ENCODE measurements at regions not wholly inside any gene's neighbourhood (a gene's known extent, or its start where the extent isn't known, plus 50 kb on each side); places are given as distances from the start of the nearest gene placed in this dataset.
A peak's percentile ranks its signal among the peaks of the same experiment; 100 is the strongest.

GRCh38 chr1:79074975-79075374 lies 68.4 kb upstream of the ADGRL4 start:
- peak; percentile 4 for DNase-seq
- no peak overlapping the region for H3K27ac ChIP-seq
- no peak for TF ChIP-seq EZH2phosphoT487 (IDR thresholded peaks at IDR 0.05; ENCODE audit: insufficient read depth, low read depth)
- TF ChIP-seq EZH2 (IDR thresholded peaks at IDR 0.05; ENCODE audit: insufficient read depth, poor library complexity, severe bottlenecking) = no peak
- no peak overlapping the region for H3K4me3 ChIP-seq
- no peak overlapping the region for H3K9ac ChIP-seq
- H3K9me3 ChIP-seq (ENCODE audit: low read depth) = no peaks in the 10 kb centered on the region
- no peaks in the 10 kb centered on the region for H3K36me3 ChIP-seq (ENCODE audit: low read depth)
- H3K9me2 ChIP-seq (ENCODE audit: insufficient read depth) = peaks cover 7% of the 10 kb centered on the region; the same call in 1 of the 2 replicates
- H2AFZ ChIP-seq = no peak overlapping the region
- in situ Hi-C loops (cut with MboI) = no loop called here
- 0 out of 2 replicates have a peak, but pooled peaks cover 5% of the 10 kb centered on the region for H3F3A ChIP-seq (ENCODE audit: insufficient read depth)
- no peaks in the 10 kb centered on the region for H4K20me1 ChIP-seq (ENCODE audit: insufficient read depth)
- H3K4me2 ChIP-seq (ENCODE audit: unreplicated experiment) = no peak overlapping the region
- H3K27me3 ChIP-seq (replicated peaks; ENCODE audit: insufficient read depth) = no peaks in the 10 kb centered on the region
- peaks cover 6% of the 10 kb centered on the region; the same call in 1 of the 2 replicates for H3K4me1 ChIP-seq (ENCODE audit: insufficient read depth)
- WGBS, 2 experiments (ENCODE audit: low coverage in 1 of 2, low lambda C conversion rate in 2 of 2, missing lambda C conversion rate in 2 of 2) = 30 to 43% methylated on average over 2 of the region's 2 CpGs
- H3K79me2 ChIP-seq (ENCODE audit: insufficient read depth) = no peaks in the 10 kb centered on the region

- TF ChIP-seq EZH2phosphoT487 (IDR thresholded peaks at IDR 0.05; ENCODE audit: insufficient read depth, low read depth) (no peak), EZH2 (IDR thresholded peaks at IDR 0.05; ENCODE audit: insufficient read depth, poor library complexity, severe bottlenecking) (no peak)
- no peak overlapping the region for H3K4me2 ChIP-seq (ENCODE audit: unreplicated experiment)
- H3K36me3 ChIP-seq (ENCODE audit: low read depth) = no peaks in the 10 kb centered on the region
- no peaks in the 10 kb centered on the region for H3K9me3 ChIP-seq (ENCODE audit: low read depth)
- peaks cover 7% of the 10 kb centered on the region; the same call in 1 of the 2 replicates for H3K9me2 ChIP-seq (ENCODE audit: insufficient read depth)
- 41 to 42% methylated on average over 3 of the region's 3 CpGs for WGBS, 2 experiments (ENCODE audit: low coverage in 1 of 2, low lambda C conversion rate in 2 of 2, missing lambda C conversion rate in 2 of 2)
- H3K4me1 ChIP-seq (ENCODE audit: insufficient read depth) = no peaks in the 10 kb centered on the region
- H3K4me3 ChIP-seq = no peak overlapping the region
- no peaks in the 10 kb centered on the region for H3K27me3 ChIP-seq (replicated peaks; ENCODE audit: insufficient read depth)
- no peaks in the 10 kb centered on the region for H3F3A ChIP-seq (ENCODE audit: insufficient read depth)
- H3K79me2 ChIP-seq (ENCODE audit: insufficient read depth) = no peaks in the 10 kb centered on the region
- H2AFZ ChIP-seq = no peak overlapping the region
- H3K27ac ChIP-seq = no peak overlapping the region
- H3K9ac ChIP-seq = no peak overlapping the region
- in situ Hi-C loops (cut with MboI) = no loop called here
- H4K20me1 ChIP-seq (ENCODE audit: insufficient read depth) = no peaks in the 10 kb centered on the region
- no peak for DNase-seq
Measured at GRCh38 chr1:79069828-79070227, 63.3 kb upstream of the ADGRL4 start.

GRCh38 chr1:79059341-79059740 lies 52.8 kb upstream of the ADGRL4 start:
- Histone ChIP-seq H3K9ac (no peak overlapping the region), H3F3A (ENCODE audit: insufficient read depth) (no peaks in the 10 kb centered on the region), H3K27ac (no peak overlapping the region), H2AFZ (peak overlapping the region; percentile 10), H3K9me3 (ENCODE audit: low read depth) (peaks cover 5% of the 10 kb centered on the region), H3K36me3 (ENCODE audit: low read depth) (no peaks in the 10 kb centered on the region), H3K79me2 (ENCODE audit: insufficient read depth) (no peaks in the 10 kb centered on the region), H3K9me2 (ENCODE audit: insufficient read depth) (no peaks in the 10 kb centered on the region), H4K20me1 (ENCODE audit: insufficient read depth) (no peaks in the 10 kb centered on the region), H3K4me2 (ENCODE audit: unreplicated experiment) (peak overlapping the region; percentile 25), H3K4me1 (ENCODE audit: insufficient read depth) (peaks cover 7% of the 10 kb centered on the region; the same call in 1 of the 2 replicates), H3K27me3 (replicated peaks; ENCODE audit: insufficient read depth) (no peaks in the 10 kb centered on the region), H3K4me3 (no peak overlapping the region)
- in situ Hi-C loops (cut with MboI) = no loop called here
- 23 to 28% methylated on average over 2 of the region's 2 CpGs for WGBS, 2 experiments (ENCODE audit: low coverage in 1 of 2, low lambda C conversion rate in 2 of 2, missing lambda C conversion rate in 2 of 2)
- TF ChIP-seq EZH2phosphoT487 (IDR thresholded peaks at IDR 0.05; ENCODE audit: insufficient read depth, low read depth) (no peak), EZH2 (IDR thresholded peaks at IDR 0.05; ENCODE audit: insufficient read depth, poor library complexity, severe bottlenecking) (no peak)
- peak; percentile 26 for DNase-seq

All from GM23248 (cell line).